GM20000 (cell line): ENCODE measurements at regions not wholly inside any gene's neighbourhood (a gene's known extent, or its start where the extent isn't known, plus 50 kb on each side); places are given as distances from the start of the nearest gene placed in this dataset.

Experiments used
- DNase-seq: peaks from one replicate; pipeline ENCODE4 v3.0.0; 2012; ENCODE audit warnings: low spot score
- CTCF ChIP-seq: IDR thresholded peaks from 2 replicates; pipeline ENCODE4 v1.5.1; 2012; ENCODE audit warnings: mild to moderate bottlenecking, control low read depth; ENCODE audit errors: extremely low read depth, missing control alignments

GRCh38 chr5:125052584-125052983 is 306.1 kb upstream of the ZNF608 start:
- no peak for DNase-seq
- no peak for TF ChIP-seq CTCF

- TF ChIP-seq CTCF = no peak
- DNase-seq = no peak
These were observed 306.7 kb upstream of the ZNF608 start for GRCh38 chr5:125053179-125053578.

GRCh38 chr5:125054146-125054545 is 307.7 kb upstream of the ZNF608 start:
- DNase-seq = no peak
- no peak for TF ChIP-seq CTCF

- TF ChIP-seq CTCF = no peak
- DNase-seq = no peak
These were observed 310.4 kb upstream of the ZNF608 start for GRCh38 chr5:125056671-125057485.

GRCh38 chr5:125057912-125058826 is 311.7 kb upstream of the ZNF608 start:
- DNase-seq = no peak
- no peak for TF ChIP-seq CTCF

GRCh38 chr5:125059255-125060002 is 313.0 kb upstream of the ZNF608 start:
- no peak for DNase-seq
- TF ChIP-seq CTCF = no peak
